BE2C (cell line): ENCODE measurements at regions not wholly inside any gene's neighbourhood (a gene's known extent, or its start where the extent isn't known, plus 50 kb on each side); places are given as distances from the start of the nearest gene placed in this dataset.

Experiments used
- DNase-seq: peaks from one replicate; pipeline ENCODE4 v3.0.0-alpha.2; 2020
- H3K27me3 ChIP-seq: fragments of 250-450 bp; sonication (Bioruptor Pico); 2 replicates; pipeline ENCODE4 v1.5.1; 2020; ENCODE audit warnings: mild to moderate bottlenecking
- H3K36me3 ChIP-seq: fragments of 250-450 bp; sonication (Bioruptor Pico); 2 replicates; pipeline ENCODE4 v1.5.1; 2020; ENCODE audit warnings: mild to moderate bottlenecking
- H3K4me1 ChIP-seq: fragments of 250-450 bp; sonication (Bioruptor Pico); 2 replicates; pipeline ENCODE4 v1.5.1; 2020
- H3K4me3 ChIP-seq: 2 replicates; pipeline ENCODE4 v1.5.1; 2011; ENCODE audit warnings: low read depth, low read length
- H3K9me3 ChIP-seq: fragments of 250-450 bp; sonication (Bioruptor Pico); 2 replicates; pipeline ENCODE4 v1.5.1; 2020
- TF ChIP-seq, protein P1 (sequence below): IDR thresholded peaks from 2 replicates; pipeline ENCODE4 v1.5.1; 2012; ENCODE audit warnings: mild to moderate bottlenecking, low read depth, low read length

DNA sequence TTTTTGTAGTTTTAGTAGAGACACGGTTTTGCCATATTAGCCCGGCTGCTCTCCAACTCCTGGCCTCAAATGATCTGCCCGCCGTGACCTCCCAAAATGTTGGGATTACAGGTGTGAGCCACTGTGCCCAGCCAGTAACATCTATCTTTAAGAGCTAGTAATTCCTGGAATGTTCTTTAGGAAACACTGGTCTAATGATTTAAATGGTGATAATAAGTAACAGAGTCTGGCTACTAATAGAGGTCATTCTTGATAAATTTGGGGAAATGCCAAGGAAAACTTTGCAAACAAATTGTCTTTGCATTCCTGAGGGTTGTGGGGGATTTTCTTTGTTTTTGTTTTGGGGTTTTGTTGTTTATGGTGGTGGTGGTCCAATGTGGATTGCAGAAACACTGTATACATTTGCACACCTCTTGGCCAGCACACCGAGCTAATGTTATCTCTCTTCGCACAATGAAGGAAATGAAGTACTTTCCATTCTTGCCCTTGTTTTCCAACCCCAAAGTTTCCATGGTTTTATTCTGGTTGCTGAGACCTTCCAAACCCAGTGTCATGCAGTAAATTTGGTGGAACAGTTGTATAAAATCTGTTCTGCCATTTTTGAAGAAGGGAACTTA is 51.3 kb upstream of the WIPF3 start:
- DNase-seq: no peak
- no peaks in the 10 kb centered on the region for H3K36me3 ChIP-seq
- TF ChIP-seq, protein P1, sequence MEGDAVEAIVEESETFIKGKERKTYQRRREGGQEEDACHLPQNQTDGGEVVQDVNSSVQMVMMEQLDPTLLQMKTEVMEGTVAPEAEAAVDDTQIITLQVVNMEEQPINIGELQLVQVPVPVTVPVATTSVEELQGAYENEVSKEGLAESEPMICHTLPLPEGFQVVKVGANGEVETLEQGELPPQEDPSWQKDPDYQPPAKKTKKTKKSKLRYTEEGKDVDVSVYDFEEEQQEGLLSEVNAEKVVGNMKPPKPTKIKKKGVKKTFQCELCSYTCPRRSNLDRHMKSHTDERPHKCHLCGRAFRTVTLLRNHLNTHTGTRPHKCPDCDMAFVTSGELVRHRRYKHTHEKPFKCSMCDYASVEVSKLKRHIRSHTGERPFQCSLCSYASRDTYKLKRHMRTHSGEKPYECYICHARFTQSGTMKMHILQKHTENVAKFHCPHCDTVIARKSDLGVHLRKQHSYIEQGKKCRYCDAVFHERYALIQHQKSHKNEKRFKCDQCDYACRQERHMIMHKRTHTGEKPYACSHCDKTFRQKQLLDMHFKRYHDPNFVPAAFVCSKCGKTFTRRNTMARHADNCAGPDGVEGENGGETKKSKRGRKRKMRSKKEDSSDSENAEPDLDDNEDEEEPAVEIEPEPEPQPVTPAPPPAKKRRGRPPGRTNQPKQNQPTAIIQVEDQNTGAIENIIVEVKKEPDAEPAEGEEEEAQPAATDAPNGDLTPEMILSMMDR: no peak
- no peak overlapping the region for H3K4me3 ChIP-seq
- no peaks in the 10 kb centered on the region for H3K27me3 ChIP-seq
- no peaks in the 10 kb centered on the region for H3K4me1 ChIP-seq
- H3K9me3 ChIP-seq: no peaks in the 10 kb centered on the region
